Uterus (tissue), 3 donors: ENCODE measurements at regions not wholly inside any gene's neighbourhood (a gene's known extent, or its start where the extent isn't known, plus 50 kb on each side); places are given as distances from the start of the nearest gene placed in this dataset.

Source experiments
- DNase-seq, 2 donors: peaks; one replicate each; pipeline ENCODE4 v3.0.0-alpha.2; 2019 to 2020
- H3K27ac ChIP-seq, 2 donors: fragments of 200-600 bp; sonication (generic); 1 replicate in 1 of 2; 2 replicates in 1 of 2; pipeline ENCODE4 v1.5.1; 2016 to 2018
- H3K27me3 ChIP-seq, 2 donors: fragments of 200-600 bp; sonication (generic); one replicate each; pipeline ENCODE4 v1.5.1; 2018 to 2019; ENCODE audit warnings: control low read depth in 1 of 2
- H3K36me3 ChIP-seq, 2 donors: fragments of 200-600 bp; sonication (generic); one replicate each; pipeline ENCODE4 v1.5.1; 2019; ENCODE audit warnings: control low read depth in 1 of 2
- H3K4me1 ChIP-seq, 2 donors: fragments of 200-600 bp; sonication (generic); one replicate each; pipeline ENCODE4 v1.5.1; 2018 to 2019; ENCODE audit warnings: control low read depth in 1 of 2
- H3K4me3 ChIP-seq, 2 donors: fragments of 200-600 bp; sonication (generic); 1 replicate in 1 of 2; 2 replicates in 1 of 2; pipeline ENCODE4 v1.5.1; 2018 to 2019; ENCODE audit warnings: mild to moderate bottlenecking in 1 of 2
- H3K9me3 ChIP-seq, 2 donors: fragments of 200-600 bp; sonication (generic); one replicate each; pipeline ENCODE4 v1.5.1; 2019; ENCODE audit warnings: control low read depth in 1 of 2
- POLR2A ChIP-seq, 2 donors: fragments of 450-650 bp; IDR thresholded peaks; one replicate each; pipeline ENCODE4 v1.6.1; 2016; ENCODE audit warnings: antibody characterized with exemption in 2 of 2, mild to moderate bottlenecking in 1 of 2, moderate library complexity in 1 of 2
- intact Hi-C: fragments of 100-400 bp; cut with DNase I; formaldehyde crosslinking; loops from one replicate; pipeline ENCODE4 v1.15.1; 2023; ENCODE audit warnings: low total_unique reads
- TF ChIP-seq, protein P1 (sequence below), 4 experiments: fragments of 200-600 bp in 2 of 4; fragments of 450-650 bp in 2 of 4; sonication (generic) in 2 of 4; IDR thresholded peaks; one replicate each; pipeline ENCODE4 v1.5.1; 2016 to 2019; ENCODE audit warnings: antibody characterized with exemption in 4 of 4, mild to moderate bottlenecking in 2 of 4, moderate library complexity in 1 of 4
- donor health status: DM: yes; HTN: yes; CAD: no.

GRCh38 chr15:57873564-57874209, 167.2 kb downstream of the POLR2M start:
- TF ChIP-seq POLR2A (IDR thresholded peaks at IDR 0.05): no peak
- TF ChIP-seq, protein P1, sequence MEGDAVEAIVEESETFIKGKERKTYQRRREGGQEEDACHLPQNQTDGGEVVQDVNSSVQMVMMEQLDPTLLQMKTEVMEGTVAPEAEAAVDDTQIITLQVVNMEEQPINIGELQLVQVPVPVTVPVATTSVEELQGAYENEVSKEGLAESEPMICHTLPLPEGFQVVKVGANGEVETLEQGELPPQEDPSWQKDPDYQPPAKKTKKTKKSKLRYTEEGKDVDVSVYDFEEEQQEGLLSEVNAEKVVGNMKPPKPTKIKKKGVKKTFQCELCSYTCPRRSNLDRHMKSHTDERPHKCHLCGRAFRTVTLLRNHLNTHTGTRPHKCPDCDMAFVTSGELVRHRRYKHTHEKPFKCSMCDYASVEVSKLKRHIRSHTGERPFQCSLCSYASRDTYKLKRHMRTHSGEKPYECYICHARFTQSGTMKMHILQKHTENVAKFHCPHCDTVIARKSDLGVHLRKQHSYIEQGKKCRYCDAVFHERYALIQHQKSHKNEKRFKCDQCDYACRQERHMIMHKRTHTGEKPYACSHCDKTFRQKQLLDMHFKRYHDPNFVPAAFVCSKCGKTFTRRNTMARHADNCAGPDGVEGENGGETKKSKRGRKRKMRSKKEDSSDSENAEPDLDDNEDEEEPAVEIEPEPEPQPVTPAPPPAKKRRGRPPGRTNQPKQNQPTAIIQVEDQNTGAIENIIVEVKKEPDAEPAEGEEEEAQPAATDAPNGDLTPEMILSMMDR (IDR thresholded peaks at IDR 0.05): no peak
- H3K4me1 ChIP-seq: no peaks in the 10 kb centered on the region
- H3K9me3 ChIP-seq: no peaks in the 10 kb centered on the region
- no peak overlapping the region for H3K4me3 ChIP-seq
- H3K27ac ChIP-seq: no peak overlapping the region
- no peaks in the 10 kb centered on the region for H3K27me3 ChIP-seq
- H3K36me3 ChIP-seq: no peaks in the 10 kb centered on the region
- intact Hi-C loops: no loop called here
- DNase-seq: no peak

- Histone ChIP-seq H3K27ac (no peak overlapping the region), H3K36me3 (no peaks in the 10 kb centered on the region), H3K4me3 (no peak overlapping the region), H3K27me3 (no peaks in the 10 kb centered on the region), H3K9me3 (no peaks in the 10 kb centered on the region), H3K4me1 (no peaks in the 10 kb centered on the region)
- intact Hi-C loops: no loop called here
- TF ChIP-seq, protein P1 (IDR thresholded peaks at IDR 0.05): no peak
- no peak for TF ChIP-seq POLR2A (IDR thresholded peaks at IDR 0.05)
- DNase-seq: no peak
Observed at GRCh38 chr15:57875347-57875746, 168.8 kb downstream of the POLR2M start.

- Histone ChIP-seq H3K36me3 (no peaks in the 10 kb centered on the region), H3K9me3 (no peaks in the 10 kb centered on the region), H3K4me1 (no peaks in the 10 kb centered on the region), H3K27ac (no peak overlapping the region), H3K4me3 (no peak overlapping the region), H3K27me3 (no peaks in the 10 kb centered on the region)
- intact Hi-C loops: no loop called here
- DNase-seq: no peak
- TF ChIP-seq, protein P1 (IDR thresholded peaks at IDR 0.05): no peak
- no peak for TF ChIP-seq POLR2A (IDR thresholded peaks at IDR 0.05)
Observed at GRCh38 chr15:57878573-57878972, 172.1 kb downstream of the POLR2M start.

DNA sequence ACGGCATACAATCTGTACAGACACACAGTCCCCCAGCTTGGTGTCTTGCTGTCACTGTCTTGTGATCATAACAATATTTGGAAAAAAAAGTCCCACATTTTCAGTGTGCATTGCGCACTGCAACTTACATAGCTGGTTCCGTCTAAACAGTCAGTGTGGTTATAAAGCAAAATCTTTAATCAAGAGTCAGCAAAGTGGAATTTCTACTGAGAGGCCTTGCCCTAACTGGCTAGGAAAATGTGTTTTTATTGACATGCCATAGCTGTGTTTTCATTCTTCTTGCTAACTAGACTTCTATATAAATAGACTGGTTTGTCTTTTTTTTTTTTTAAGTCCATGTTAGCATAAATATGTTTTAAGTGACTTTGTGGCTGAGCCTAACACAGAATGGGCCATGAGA, 174.8 kb downstream of the POLR2M start:
- Histone ChIP-seq H3K9me3 (no peaks in the 10 kb centered on the region), H3K27ac (no peak overlapping the region), H3K4me3 (no peak overlapping the region), H3K4me1 (no peaks in the 10 kb centered on the region), H3K27me3 (no peaks in the 10 kb centered on the region), H3K36me3 (no peaks in the 10 kb centered on the region)
- no peak for DNase-seq
- TF ChIP-seq, protein P1 (IDR thresholded peaks at IDR 0.05): no peak
- TF ChIP-seq POLR2A (IDR thresholded peaks at IDR 0.05): no peak
- intact Hi-C loops: no loop called here

- H3K36me3 ChIP-seq: no peaks in the 10 kb centered on the region
- no peaks in the 10 kb centered on the region for H3K4me1 ChIP-seq
- intact Hi-C loops: no loop called here
- H3K4me3 ChIP-seq: no peak overlapping the region
- no peaks in the 10 kb centered on the region for H3K9me3 ChIP-seq
- no peaks in the 10 kb centered on the region for H3K27me3 ChIP-seq
- H3K27ac ChIP-seq: no peak overlapping the region
- no peak for DNase-seq
- TF ChIP-seq, protein P1 (IDR thresholded peaks at IDR 0.05): no peak
- no peak for TF ChIP-seq POLR2A (IDR thresholded peaks at IDR 0.05)
Observed at GRCh38 chr15:57881972-57882371, 175.5 kb downstream of the POLR2M start.
